AG09319 (cell line): ENCODE measurements at regions not wholly inside any gene's neighbourhood (a gene's known extent, or its start where the extent isn't known, plus 50 kb on each side); places are given as distances from the start of the nearest gene placed in this dataset.

Experiments used
- DNase-seq: peaks from one replicate; pipeline ENCODE4 v3.0.0-alpha.2; 2010; ENCODE audit warnings: low read depth; ENCODE audit errors: extremely low read depth
- TF ChIP-seq, protein P1 (sequence below): IDR thresholded peaks from 2 replicates; pipeline ENCODE4 v1.5.1; 2011; ENCODE audit warnings: low read depth, mild to moderate bottlenecking, inconsistent platforms, low read length, moderate library complexity

DNA sequence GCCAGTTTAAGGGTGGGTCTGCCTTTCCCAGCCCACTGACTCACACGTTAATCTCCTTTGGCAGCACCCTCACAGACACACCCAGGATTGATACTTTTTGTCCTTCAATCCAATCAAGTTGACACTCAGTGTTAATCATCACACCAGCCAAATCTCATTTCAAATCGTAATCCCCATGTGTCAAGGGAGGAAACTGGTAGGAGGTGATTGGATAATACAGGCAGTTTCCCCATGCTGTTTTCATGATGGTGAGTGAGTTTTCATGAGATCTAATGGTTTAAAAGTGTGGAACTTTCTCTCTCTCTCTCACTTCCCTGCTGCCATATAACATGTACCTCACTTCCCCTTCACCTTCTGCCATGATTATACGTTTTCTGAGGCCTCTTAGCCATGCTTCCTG lies 647.2 kb upstream of the FRG1 start:
- DNase-seq = no peak
- TF ChIP-seq, protein P1, sequence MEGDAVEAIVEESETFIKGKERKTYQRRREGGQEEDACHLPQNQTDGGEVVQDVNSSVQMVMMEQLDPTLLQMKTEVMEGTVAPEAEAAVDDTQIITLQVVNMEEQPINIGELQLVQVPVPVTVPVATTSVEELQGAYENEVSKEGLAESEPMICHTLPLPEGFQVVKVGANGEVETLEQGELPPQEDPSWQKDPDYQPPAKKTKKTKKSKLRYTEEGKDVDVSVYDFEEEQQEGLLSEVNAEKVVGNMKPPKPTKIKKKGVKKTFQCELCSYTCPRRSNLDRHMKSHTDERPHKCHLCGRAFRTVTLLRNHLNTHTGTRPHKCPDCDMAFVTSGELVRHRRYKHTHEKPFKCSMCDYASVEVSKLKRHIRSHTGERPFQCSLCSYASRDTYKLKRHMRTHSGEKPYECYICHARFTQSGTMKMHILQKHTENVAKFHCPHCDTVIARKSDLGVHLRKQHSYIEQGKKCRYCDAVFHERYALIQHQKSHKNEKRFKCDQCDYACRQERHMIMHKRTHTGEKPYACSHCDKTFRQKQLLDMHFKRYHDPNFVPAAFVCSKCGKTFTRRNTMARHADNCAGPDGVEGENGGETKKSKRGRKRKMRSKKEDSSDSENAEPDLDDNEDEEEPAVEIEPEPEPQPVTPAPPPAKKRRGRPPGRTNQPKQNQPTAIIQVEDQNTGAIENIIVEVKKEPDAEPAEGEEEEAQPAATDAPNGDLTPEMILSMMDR = no peak

DNA sequence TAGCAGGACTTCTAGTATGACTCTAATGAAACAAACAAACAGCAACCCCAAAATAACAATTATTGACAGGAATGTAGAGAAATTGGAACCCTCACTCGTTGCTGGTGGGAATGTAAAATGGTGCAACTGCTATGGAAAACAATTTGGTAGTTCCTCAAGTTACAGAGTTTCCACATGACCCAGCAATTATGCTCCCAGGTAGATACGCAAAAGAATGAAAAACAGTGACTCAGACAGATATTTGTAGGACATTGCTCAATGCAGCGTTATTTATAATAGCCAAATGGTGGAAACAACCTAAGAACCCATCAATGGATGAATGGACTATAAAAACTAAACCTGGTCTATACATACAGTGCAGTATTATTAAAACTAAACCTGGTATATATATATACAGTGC lies 646.1 kb upstream of the FRG1 start:
- no peak for DNase-seq

DNA sequence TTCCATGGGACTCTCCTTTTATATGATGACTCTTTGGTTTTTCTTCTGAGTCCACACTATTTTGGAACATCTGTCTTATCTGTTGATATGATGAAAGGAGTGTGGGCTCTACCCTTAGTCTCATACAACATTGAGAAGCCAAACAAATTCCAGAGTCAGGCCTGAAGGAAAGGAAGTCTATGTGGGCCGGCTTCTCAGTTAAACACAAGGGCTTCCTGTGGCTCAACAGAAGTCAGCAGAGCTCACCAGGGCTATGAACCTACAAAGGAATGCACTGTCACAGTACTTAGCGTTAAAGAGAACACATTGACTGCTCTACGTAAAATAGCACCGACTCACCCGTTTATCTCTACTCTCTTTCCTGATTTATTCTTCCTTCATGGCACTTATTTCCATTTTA lies 641.0 kb upstream of the FRG1 start:
- TF ChIP-seq, protein P1 = no peak
- no peak for DNase-seq

More for the DNA sequence above, 646.1 kb upstream of the FRG1 start:
- TF ChIP-seq, protein P1 = no peak

DNA sequence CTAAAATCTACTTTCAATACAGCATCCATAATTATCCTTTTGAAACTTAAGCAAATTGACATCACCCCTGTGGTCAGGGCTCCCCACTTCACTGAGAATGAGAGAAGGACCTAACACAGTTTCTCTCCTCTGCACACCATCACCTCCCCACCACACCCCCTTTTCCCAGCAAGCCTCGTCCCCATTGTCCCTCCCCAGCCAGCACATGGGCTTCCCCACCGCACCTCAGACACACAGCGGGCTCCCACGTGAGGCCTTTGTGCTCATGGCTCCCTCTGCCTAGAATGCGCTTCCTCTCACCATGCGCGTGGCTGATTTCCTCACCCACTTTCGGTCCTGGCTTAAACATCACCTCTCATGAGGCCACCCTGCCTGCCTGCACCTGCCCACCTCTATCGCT lies 639.0 kb upstream of the FRG1 start:
- TF ChIP-seq, protein P1 = no peak
- DNase-seq = no peak

DNA sequence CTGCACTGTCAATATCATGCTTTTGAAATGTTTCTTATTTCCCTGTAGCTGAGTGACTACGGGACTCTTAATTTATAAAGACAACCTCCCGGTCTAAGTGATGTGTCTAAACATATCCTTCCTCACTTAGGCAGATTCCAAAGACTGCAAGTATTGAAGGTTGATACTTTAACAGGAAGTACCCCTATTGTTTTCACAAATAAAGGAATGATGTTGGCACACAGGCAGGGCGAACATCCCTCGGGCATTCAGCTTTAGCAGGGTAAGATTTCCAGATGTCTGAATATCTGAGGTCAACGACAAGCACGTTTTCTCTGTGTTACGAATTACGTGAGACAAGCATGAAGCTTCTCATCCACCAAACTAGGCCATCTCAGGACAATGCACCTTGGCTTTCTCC lies 638.0 kb upstream of the FRG1 start:
- TF ChIP-seq, protein P1 = no peak
- no peak for DNase-seq

DNA sequence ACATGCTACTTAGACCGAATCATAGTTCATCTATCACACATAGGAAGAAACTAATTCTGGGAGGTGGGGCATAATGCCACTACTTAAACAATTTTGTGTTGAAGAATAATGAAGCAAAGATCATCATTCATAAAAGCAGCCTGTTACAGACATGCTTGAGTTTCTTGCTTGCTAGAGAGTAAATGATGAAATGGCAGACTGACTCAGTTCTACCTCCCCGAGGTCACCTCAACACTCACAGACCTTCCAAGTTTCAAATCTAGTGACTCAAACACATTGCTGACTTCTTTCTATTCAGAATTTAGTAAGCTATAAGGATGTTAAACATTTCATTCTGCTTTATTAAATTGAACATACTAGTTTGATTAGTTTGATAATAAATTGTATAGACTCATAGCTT lies 636.5 kb upstream of the FRG1 start:
- no peak for DNase-seq
- TF ChIP-seq, protein P1 = no peak

DNA sequence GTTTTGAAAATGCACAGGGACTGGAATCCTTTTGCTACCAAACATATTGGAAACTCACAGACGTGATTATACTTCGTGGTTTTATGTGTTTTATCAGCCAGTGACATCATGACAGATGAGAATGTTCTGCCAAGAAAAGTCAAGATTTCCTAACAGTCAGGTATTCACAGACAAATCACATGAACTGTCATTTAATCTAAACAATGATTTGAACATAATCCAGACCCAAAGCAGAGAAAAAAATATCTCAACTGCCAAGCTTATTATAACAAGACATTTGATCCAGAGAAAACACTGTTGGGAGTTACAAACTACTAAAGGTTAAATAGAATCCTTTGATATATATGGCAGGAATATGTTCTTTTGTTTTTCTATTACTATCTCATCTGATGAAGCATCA lies 635.9 kb upstream of the FRG1 start:
- TF ChIP-seq, protein P1 = no peak
- no peak for DNase-seq
